Neural progenitor cell (in vitro differentiated cells): ENCODE measurements at regions not wholly inside any gene's neighbourhood (a gene's known extent, or its start where the extent isn't known, plus 50 kb on each side); places are given as distances from the start of the nearest gene placed in this dataset.

ENCODE experiments used
- DNase-seq: peaks from one replicate; pipeline ENCODE4 v3.0.0-alpha.2; 2016; ENCODE audit warnings: low spot score
- H2AFZ ChIP-seq: fragments of 200-600 bp; sonication (generic); replicated peaks from 2 replicates; pipeline ENCODE4 v1.6.1; 2016; ENCODE audit warnings: antibody characterized with exemption
- H3F3A ChIP-seq: fragments of 200-600 bp; sonication (generic); 2 replicates; pipeline ENCODE4 v1.6.1; 2016; ENCODE audit warnings: antibody characterized with exemption, low read depth
- H3K27ac ChIP-seq: fragments of 200-600 bp; sonication (generic); 2 replicates; pipeline ENCODE4 v1.5.1; 2016; ENCODE audit warnings: mild to moderate bottlenecking
- H3K27me3 ChIP-seq: fragments of 200-600 bp; sonication (generic); 2 replicates; pipeline ENCODE4 v1.6.1; 2016; ENCODE audit warnings: mild to moderate bottlenecking, moderate library complexity
- H3K36me3 ChIP-seq: fragments of 200-600 bp; sonication (generic); 2 replicates; pipeline ENCODE4 v1.5.1; 2016
- H3K4me1 ChIP-seq: fragments of 200-600 bp; sonication (generic); 2 replicates; pipeline ENCODE4 v1.6.1; 2016; ENCODE audit warnings: mixed run types
- H3K4me2 ChIP-seq: fragments of 200-600 bp; sonication (generic); 2 replicates; pipeline ENCODE4 v1.6.1; 2016
- H3K4me3 ChIP-seq: fragments of 200-600 bp; sonication (generic); 2 replicates; pipeline ENCODE4 v1.5.1; 2016
- H3K79me2 ChIP-seq: fragments of 200-600 bp; sonication (generic); 2 replicates; pipeline ENCODE4 v1.6.1; 2016; ENCODE audit warnings: low read depth
- H3K9ac ChIP-seq: fragments of 200-600 bp; sonication (generic); 2 replicates; pipeline ENCODE4 v1.6.1; 2016
- H3K9me3 ChIP-seq: fragments of 200-600 bp; sonication (generic); 2 replicates; pipeline ENCODE4 v1.5.1; 2016; ENCODE audit warnings: low read depth
- H4K20me1 ChIP-seq: fragments of 200-600 bp; sonication (generic); 2 replicates; pipeline ENCODE4 v1.6.1; 2016; ENCODE audit warnings: low read depth
- H3K27ac Mint-ChIP-seq: 3 replicates; pipeline ENCODE4 v1.8.0; 2021; ENCODE audit warnings: mixed read lengths
- H3K27me3 Mint-ChIP-seq: 2 replicates; pipeline ENCODE4 v1.8.0; 2022; ENCODE audit warnings: low read depth, mild to moderate bottlenecking, inconsistent platforms, moderate library complexity, mixed read lengths; ENCODE audit not compliant: insufficient read depth
- H3K36me3 Mint-ChIP-seq: 3 replicates; pipeline ENCODE4 v1.8.0; 2021; ENCODE audit warnings: mixed read lengths
- H3K4me1 Mint-ChIP-seq: 3 replicates; pipeline ENCODE4 v1.8.0; 2021; ENCODE audit warnings: mixed read lengths
- H3K4me3 Mint-ChIP-seq: 3 replicates; pipeline ENCODE4 v1.8.0; 2021; ENCODE audit warnings: mild to moderate bottlenecking, moderate library complexity, mixed read lengths
- H3K9me3 Mint-ChIP-seq: 3 replicates; pipeline ENCODE4 v1.8.0; 2020; ENCODE audit warnings: mixed read lengths
- EZH2 ChIP-seq: fragments of 200-600 bp; sonication (generic); IDR thresholded peaks from 2 replicates; pipeline ENCODE4 v1.6.1; 2017; ENCODE audit warnings: antibody characterized with exemption, mild to moderate bottlenecking, moderate library complexity
- EZH2phosphoT487 ChIP-seq: fragments of 200-600 bp; sonication (generic); IDR thresholded peaks from 2 replicates; pipeline ENCODE4 v1.6.1; 2017; ENCODE audit warnings: antibody characterized with exemption
- TF ChIP-seq, protein P1 (sequence below): fragments of 200-600 bp; sonication (generic); IDR thresholded peaks from 2 replicates; pipeline ENCODE4 v1.5.1; 2017; ENCODE audit warnings: antibody characterized with exemption, mild to moderate bottlenecking

- Histone ChIP-seq H4K20me1 (no peaks in the 10 kb centered on the region), H3K27me3 (no peaks in the 10 kb centered on the region), H2AFZ (no peak overlapping the region), H3K27ac (no peak overlapping the region), H3K9ac (no peak overlapping the region), H3F3A (no peaks in the 10 kb centered on the region), H3K4me2 (no peak overlapping the region), H3K79me2 (no peaks in the 10 kb centered on the region), H3K4me1 (peaks cover 14% of the 10 kb centered on the region), H3K4me3 (no peak overlapping the region), H3K36me3 (no peaks in the 10 kb centered on the region), H3K9me3 (no peaks in the 10 kb centered on the region)
- Mint-ChIP-seq H3K27me3 (peaks cover 3% of the 10 kb centered on the region), H3K9me3 (peaks cover 27% of the 10 kb centered on the region), H3K4me3 (no peak overlapping the region), H3K27ac (no peak overlapping the region), H3K36me3 (peaks cover 9% of the 10 kb centered on the region), H3K4me1 (peaks cover 20% of the 10 kb centered on the region)
- no peak for DNase-seq
- TF ChIP-seq EZH2phosphoT487 (no peak), EZH2 (no peak)
- TF ChIP-seq, protein P1, sequence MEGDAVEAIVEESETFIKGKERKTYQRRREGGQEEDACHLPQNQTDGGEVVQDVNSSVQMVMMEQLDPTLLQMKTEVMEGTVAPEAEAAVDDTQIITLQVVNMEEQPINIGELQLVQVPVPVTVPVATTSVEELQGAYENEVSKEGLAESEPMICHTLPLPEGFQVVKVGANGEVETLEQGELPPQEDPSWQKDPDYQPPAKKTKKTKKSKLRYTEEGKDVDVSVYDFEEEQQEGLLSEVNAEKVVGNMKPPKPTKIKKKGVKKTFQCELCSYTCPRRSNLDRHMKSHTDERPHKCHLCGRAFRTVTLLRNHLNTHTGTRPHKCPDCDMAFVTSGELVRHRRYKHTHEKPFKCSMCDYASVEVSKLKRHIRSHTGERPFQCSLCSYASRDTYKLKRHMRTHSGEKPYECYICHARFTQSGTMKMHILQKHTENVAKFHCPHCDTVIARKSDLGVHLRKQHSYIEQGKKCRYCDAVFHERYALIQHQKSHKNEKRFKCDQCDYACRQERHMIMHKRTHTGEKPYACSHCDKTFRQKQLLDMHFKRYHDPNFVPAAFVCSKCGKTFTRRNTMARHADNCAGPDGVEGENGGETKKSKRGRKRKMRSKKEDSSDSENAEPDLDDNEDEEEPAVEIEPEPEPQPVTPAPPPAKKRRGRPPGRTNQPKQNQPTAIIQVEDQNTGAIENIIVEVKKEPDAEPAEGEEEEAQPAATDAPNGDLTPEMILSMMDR = no peak
Observed at GRCh38 chr15:93152360-93152759, 63.3 kb upstream of the RGMA start.

DNA sequence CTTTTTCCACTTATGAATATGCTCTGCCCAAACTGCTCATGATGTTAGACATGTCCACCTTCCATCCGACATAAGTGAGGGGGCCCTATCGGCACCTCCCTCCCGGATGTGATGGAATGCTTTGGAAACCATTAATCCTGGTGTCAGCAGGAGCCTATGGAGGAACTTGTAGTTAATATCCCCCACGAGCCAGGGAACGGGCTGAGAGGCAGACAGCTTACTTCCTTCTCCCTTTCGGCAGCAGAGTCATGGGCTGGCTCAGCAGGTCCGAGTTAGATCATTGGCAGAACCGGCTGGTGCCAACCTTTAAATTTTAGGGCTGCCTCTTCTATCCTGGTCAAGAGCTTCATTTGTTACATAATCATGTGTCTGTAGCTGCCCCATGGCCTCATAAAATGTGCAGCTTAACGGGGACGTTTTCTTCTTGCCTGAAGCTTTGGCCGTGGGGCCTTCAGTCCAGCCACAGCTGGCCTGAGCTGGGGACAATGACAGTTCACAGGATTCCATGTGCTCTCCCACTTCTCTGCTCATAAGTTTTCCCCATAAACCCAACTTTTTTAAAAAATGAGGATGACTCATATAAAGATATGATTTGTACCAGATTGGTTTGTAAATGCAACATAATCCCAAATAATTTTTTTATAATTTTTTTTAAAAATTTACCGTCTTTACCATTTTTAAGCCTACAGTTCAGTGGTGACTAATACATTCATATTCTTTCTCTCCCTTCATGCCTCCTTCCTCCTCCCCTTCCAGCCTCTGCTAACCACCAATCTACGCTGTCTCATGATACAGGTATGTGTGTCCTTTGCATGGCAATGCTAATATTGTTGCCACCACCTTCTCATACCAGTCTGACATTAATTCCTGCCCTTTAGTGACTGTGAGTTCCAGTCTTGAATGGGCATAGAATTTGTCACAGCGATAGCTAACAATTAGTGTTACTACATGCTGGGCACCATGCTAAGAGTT lies 62.2 kb upstream of the RGMA start:
- peaks cover 20% of the 10 kb centered on the region for H3K9me3 Mint-ChIP-seq
- Histone ChIP-seq H2AFZ (no peak overlapping the region), H3K4me2 (no peak overlapping the region), H3K9ac (no peak overlapping the region), H3K36me3 (no peaks in the 10 kb centered on the region), H3K9me3 (no peaks in the 10 kb centered on the region), H3K27me3 (no peaks in the 10 kb centered on the region), H3K79me2 (no peaks in the 10 kb centered on the region), H3K4me3 (no peak overlapping the region), H3F3A (no peaks in the 10 kb centered on the region), H3K4me1 (peaks cover 14% of the 10 kb centered on the region), H3K27ac (no peak overlapping the region), H4K20me1 (no peaks in the 10 kb centered on the region)
- H3K27me3 Mint-ChIP-seq = peaks cover 4% of the 10 kb centered on the region
- TF ChIP-seq EZH2phosphoT487 = no peak
- peak overlapping the region; percentile 36 for H3K27ac Mint-ChIP-seq
- H3K36me3 Mint-ChIP-seq = peaks cover 9% of the 10 kb centered on the region
- H3K4me1 Mint-ChIP-seq = peaks cover 20% of the 10 kb centered on the region
- peak; percentile 9 for DNase-seq
- no peak overlapping the region for H3K4me3 Mint-ChIP-seq

GRCh38 chr15:93146601-93147000 lies 57.6 kb upstream of the RGMA start:
- Mint-ChIP-seq H3K4me3 (no peak overlapping the region), H3K27me3 (peaks cover 5% of the 10 kb centered on the region), H3K36me3 (peaks cover 8% of the 10 kb centered on the region), H3K27ac (no peak overlapping the region), H3K9me3 (peaks cover 15% of the 10 kb centered on the region), H3K4me1 (peaks cover 22% of the 10 kb centered on the region)
- H3K9me3 ChIP-seq = no peaks in the 10 kb centered on the region
- no peaks in the 10 kb centered on the region for H3K36me3 ChIP-seq
- H3F3A ChIP-seq = no peaks in the 10 kb centered on the region
- no peak overlapping the region for H3K9ac ChIP-seq
- H3K79me2 ChIP-seq = no peaks in the 10 kb centered on the region
- peaks cover 10% of the 10 kb centered on the region for H3K4me1 ChIP-seq
- H2AFZ ChIP-seq = no peak overlapping the region
- H4K20me1 ChIP-seq = no peaks in the 10 kb centered on the region
- TF ChIP-seq EZH2 = no peak
- TF ChIP-seq EZH2phosphoT487 = no peak
- TF ChIP-seq, protein P1 = no peak
- no peak for DNase-seq
- no peak overlapping the region for H3K27ac ChIP-seq
- H3K4me3 ChIP-seq = no peak overlapping the region
- no peaks in the 10 kb centered on the region for H3K27me3 ChIP-seq
- H3K4me2 ChIP-seq = no peak overlapping the region

DNA sequence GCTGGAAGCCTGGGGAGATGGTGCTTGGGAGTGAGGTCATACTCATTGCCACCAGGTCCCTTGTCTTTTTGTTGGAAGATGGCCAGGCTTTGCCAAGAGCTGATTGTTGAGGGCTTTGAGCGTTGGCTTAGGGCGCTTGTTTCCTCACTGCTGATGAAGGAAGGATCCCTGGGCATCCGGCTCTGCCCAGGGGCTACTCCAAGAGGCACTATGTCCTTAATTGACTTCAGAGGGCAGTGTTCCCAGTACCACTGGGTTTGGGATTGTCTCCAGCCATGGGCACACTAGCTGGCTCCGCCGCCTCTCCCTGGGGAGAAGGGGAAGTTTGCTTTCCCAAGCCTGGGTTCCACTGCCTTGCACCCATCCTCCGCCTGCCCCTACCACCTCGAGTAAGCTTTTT lies 57.2 kb upstream of the RGMA start:
- no peak overlapping the region for H3K4me3 Mint-ChIP-seq
- Histone ChIP-seq H3K27ac (no peak overlapping the region), H3K9ac (no peak overlapping the region), H3K4me1 (peaks cover 6% of the 10 kb centered on the region), H3K36me3 (no peaks in the 10 kb centered on the region), H3K9me3 (no peaks in the 10 kb centered on the region), H3K4me3 (no peak overlapping the region), H4K20me1 (no peaks in the 10 kb centered on the region), H2AFZ (no peak overlapping the region), H3K4me2 (no peak overlapping the region), H3K27me3 (no peaks in the 10 kb centered on the region), H3F3A (no peaks in the 10 kb centered on the region), H3K79me2 (no peaks in the 10 kb centered on the region)
- H3K27me3 Mint-ChIP-seq = peaks cover 5% of the 10 kb centered on the region
- H3K27ac Mint-ChIP-seq = no peak overlapping the region
- H3K36me3 Mint-ChIP-seq = peaks cover 8% of the 10 kb centered on the region
- TF ChIP-seq EZH2phosphoT487 (no peak), EZH2 (no peak)
- TF ChIP-seq, protein P1 = no peak
- no peak for DNase-seq
- H3K4me1 Mint-ChIP-seq = peaks cover 19% of the 10 kb centered on the region
- H3K9me3 Mint-ChIP-seq = peaks cover 15% of the 10 kb centered on the region
